SK-N-MC (cell line): ENCODE measurements at regions not wholly inside any gene's neighbourhood (a gene's known extent, or its start where the extent isn't known, plus 50 kb on each side); places are given as distances from the start of the nearest gene placed in this dataset.

ENCODE experiments used
- DNase-seq: peaks from one replicate; pipeline ENCODE4 v3.0.0-alpha.2; 2011; ENCODE audit warnings: low read depth, low spot score
- H3K27ac ChIP-seq: fragments of 200-600 bp; sonication (generic); 2 replicates; pipeline ENCODE4 v1.5.1; 2016; ENCODE audit warnings: mixed run types
- H3K36me3 ChIP-seq: fragments of 200-600 bp; sonication (generic); 2 replicates; pipeline ENCODE4 v1.6.1; 2017; ENCODE audit warnings: antibody characterized with exemption, low read length, mixed read lengths; ENCODE audit not compliant: insufficient read depth
- H3K4me3 ChIP-seq: fragments of 200-600 bp; sonication (generic); 2 replicates; pipeline ENCODE4 v1.5.1; 2016
- H3K9ac ChIP-seq: fragments of 200-600 bp; sonication (generic); 2 replicates; pipeline ENCODE4 v1.8.0; 2017; ENCODE audit warnings: mixed run types, mixed read lengths; ENCODE audit not compliant: insufficient read length
- H3K9me3 ChIP-seq: fragments of 200-600 bp; sonication (generic); 2 replicates; pipeline ENCODE4 v1.6.1; 2017; ENCODE audit warnings: low read depth, mild to moderate bottlenecking, antibody characterized with exemption, low read length, moderate library complexity, mixed read lengths
- EZH2 ChIP-seq: fragments of 200-600 bp; sonication (generic); IDR thresholded peaks from one replicate; pipeline ENCODE4 v1.6.1; 2017; ENCODE audit warnings: antibody characterized with exemption
- FOXP2 ChIP-seq: optimal IDR thresholded peaks from 2 replicates; pipeline ENCODE3; 2011; ENCODE audit warnings: mild to moderate bottlenecking, moderate library complexity; ENCODE audit not compliant: insufficient read depth; ENCODE audit errors: extremely low read length, control extremely low read depth
- POLR2AphosphoS5 ChIP-seq: IDR thresholded peaks from 2 replicates; pipeline ENCODE4 v1.6.1; 2012; ENCODE audit warnings: mild to moderate bottlenecking, low read depth, low read length, borderline replicate concordance

- Histone ChIP-seq H3K36me3 (no peaks in the 10 kb centered on the region), H3K9ac (no peak overlapping the region), H3K9me3 (no peaks in the 10 kb centered on the region), H3K4me3 (no peak overlapping the region), H3K27ac (no peak overlapping the region)
- TF ChIP-seq EZH2 (no peak), POLR2AphosphoS5 (no peak), FOXP2 (no peak)
- DNase-seq: no peak
Measured at GRCh38 chr5:103480246-103480645, 82.3 kb downstream of the NUDT12 start.

- H3K4me3 ChIP-seq: no peak overlapping the region
- no peak overlapping the region for H3K9ac ChIP-seq
- no peak overlapping the region for H3K27ac ChIP-seq
- H3K36me3 ChIP-seq: no peaks in the 10 kb centered on the region
- H3K9me3 ChIP-seq: no peaks in the 10 kb centered on the region
- no peak for DNase-seq
- TF ChIP-seq EZH2: no peak
- TF ChIP-seq POLR2AphosphoS5: no peak
- TF ChIP-seq FOXP2: no peak
Measured at GRCh38 chr5:103477678-103478077, 84.9 kb downstream of the NUDT12 start.

- TF ChIP-seq FOXP2 (no peak), POLR2AphosphoS5 (no peak), EZH2 (no peak)
- DNase-seq: no peak
- no peak overlapping the region for H3K4me3 ChIP-seq
- no peaks in the 10 kb centered on the region for H3K9me3 ChIP-seq
- no peak overlapping the region for H3K27ac ChIP-seq
- H3K9ac ChIP-seq: no peak overlapping the region
- no peaks in the 10 kb centered on the region for H3K36me3 ChIP-seq
Measured at GRCh38 chr5:103476811-103477210, 85.8 kb downstream of the NUDT12 start.

- H3K27ac ChIP-seq: no peak overlapping the region
- H3K9me3 ChIP-seq: no peaks in the 10 kb centered on the region
- H3K4me3 ChIP-seq: no peak overlapping the region
- TF ChIP-seq EZH2 (no peak), POLR2AphosphoS5 (no peak), FOXP2 (no peak)
- no peak overlapping the region for H3K9ac ChIP-seq
- DNase-seq: peak; percentile 47
- no peaks in the 10 kb centered on the region for H3K36me3 ChIP-seq
Measured at GRCh38 chr5:103475629-103476240, 86.9 kb downstream of the NUDT12 start.

GRCh38 chr5:103474677-103475076, 87.9 kb downstream of the NUDT12 start:
- Histone ChIP-seq H3K4me3 (no peak overlapping the region), H3K9ac (no peak overlapping the region)
- DNase-seq: no peak

GRCh38 chr5:103473725-103474124, 88.9 kb downstream of the NUDT12 start:
- H3K36me3 ChIP-seq: no peaks in the 10 kb centered on the region
- no peaks in the 10 kb centered on the region for H3K9me3 ChIP-seq
- no peak overlapping the region for H3K9ac ChIP-seq
- H3K4me3 ChIP-seq: no peak overlapping the region
- TF ChIP-seq EZH2: no peak
- no peak for TF ChIP-seq FOXP2
- TF ChIP-seq POLR2AphosphoS5: no peak
- DNase-seq: no peak
- H3K27ac ChIP-seq: no peak overlapping the region

More at GRCh38 chr5:103474677-103475076, 87.9 kb downstream of the NUDT12 start:
- H3K27ac ChIP-seq: no peak overlapping the region
- no peaks in the 10 kb centered on the region for H3K9me3 ChIP-seq
- TF ChIP-seq FOXP2 (no peak), POLR2AphosphoS5 (no peak), EZH2 (no peak)
- H3K36me3 ChIP-seq: no peaks in the 10 kb centered on the region

GRCh38 chr5:103472830-103473229, 89.8 kb downstream of the NUDT12 start:
- TF ChIP-seq EZH2 (no peak), FOXP2 (no peak), POLR2AphosphoS5 (no peak)
- Histone ChIP-seq H3K4me3 (no peak overlapping the region), H3K9ac (no peak overlapping the region), H3K27ac (no peak overlapping the region), H3K9me3 (no peaks in the 10 kb centered on the region), H3K36me3 (no peaks in the 10 kb centered on the region)
- no peak for DNase-seq

GRCh38 chr5:103472265-103472664, 90.3 kb downstream of the NUDT12 start:
- DNase-seq: no peak
- H3K36me3 ChIP-seq: no peaks in the 10 kb centered on the region
- H3K27ac ChIP-seq: no peak overlapping the region
- no peak for TF ChIP-seq FOXP2
- TF ChIP-seq EZH2: no peak
- no peak for TF ChIP-seq POLR2AphosphoS5
- no peaks in the 10 kb centered on the region for H3K9me3 ChIP-seq
- H3K9ac ChIP-seq: no peak overlapping the region
- no peak overlapping the region for H3K4me3 ChIP-seq
